Natural killer cell (primary cell): ENCODE measurements at regions not wholly inside any gene's neighbourhood (a gene's known extent, or its start where the extent isn't known, plus 50 kb on each side); places are given as distances from the start of the nearest gene placed in this dataset.

Experiments used
- ATAC-seq, 3 donors: fragments of 150-1000 bp in 2 of 3; fragments of 200-7000 bp in 1 of 3; cut with Tn5 transposase; 1 replicate in 1 of 3; 2 replicates in 2 of 3; pipeline ENCODE4 v1.10.0; 2021; ENCODE audit warnings: mild to moderate bottlenecking in 2 of 3, moderate library complexity in 2 of 3
- DNase-seq, 2 donors: peaks; one replicate each; pipeline versions ENCODE4 v3.0.0 to v3.0.0-alpha.2; 2013 to 2021; ENCODE audit warnings: mixed read lengths in 1 of 2
- H3K27ac ChIP-seq: one replicate; pipeline ENCODE4 v1.5.1; 2013; ENCODE audit warnings: mild to moderate bottlenecking, low read length
- H3K27me3 ChIP-seq: one replicate; pipeline ENCODE4 v1.6.1; 2013; ENCODE audit warnings: low read length; ENCODE audit not compliant: control insufficient read depth, insufficient read depth
- H3K36me3 ChIP-seq: one replicate; pipeline ENCODE4 v1.6.1; 2013; ENCODE audit warnings: low read length; ENCODE audit not compliant: control insufficient read depth, insufficient read depth
- H3K4me1 ChIP-seq: one replicate; pipeline ENCODE4 v1.6.1; 2013; ENCODE audit warnings: low read length; ENCODE audit not compliant: control insufficient read depth, insufficient read depth
- H3K4me3 ChIP-seq: one replicate; pipeline ENCODE4 v1.5.1; 2013; ENCODE audit warnings: low read length
- H3K9me3 ChIP-seq: one replicate; pipeline ENCODE4 v1.6.1; 2013; ENCODE audit warnings: low read length; ENCODE audit not compliant: control insufficient read depth, insufficient read depth
- H3K27ac Mint-ChIP-seq, 2 donors: one replicate each; pipeline ENCODE4 v1.8.0; 2022; ENCODE audit warnings: mild to moderate bottlenecking in 2 of 2, mixed read lengths in 2 of 2, moderate library complexity in 1 of 2
- H3K27me3 Mint-ChIP-seq, 2 donors: one replicate each; pipeline ENCODE4 v1.8.0; 2022; ENCODE audit warnings: low read depth in 2 of 2, mixed read lengths in 2 of 2
- H3K36me3 Mint-ChIP-seq: one replicate; pipeline ENCODE4 v1.8.0; 2022; ENCODE audit warnings: mixed read lengths
- H3K4me1 Mint-ChIP-seq, 2 donors: one replicate each; pipeline ENCODE4 v1.8.0; 2022; ENCODE audit warnings: mixed read lengths in 2 of 2
- H3K4me3 Mint-ChIP-seq: one replicate; pipeline ENCODE4 v1.8.0; 2022; ENCODE audit warnings: mild to moderate bottlenecking, moderate library complexity, mixed read lengths
- H3K9me3 Mint-ChIP-seq, 2 donors: one replicate each; pipeline ENCODE4 v1.8.0; 2022; ENCODE audit warnings: mixed read lengths in 2 of 2
- WGBS: methylation state at CpG from one replicate; pipeline ENCODE4 v1.1.7; 2013; ENCODE audit warnings: missing lambda C conversion rate; ENCODE audit not compliant: insufficient coverage; 5-methylcytosine and 5-hydroxymethylcytosine counted together
- intact Hi-C: fragments of 100-400 bp; cut with micrococcal nuclease; formaldehyde crosslinking; loops from one replicate; pipeline ENCODE4 v1.14.2; 2022
- TF ChIP-seq, protein P1 (sequence below): fragments of 200-600 bp; IDR thresholded peaks from one replicate; pipeline ENCODE4 v1.8.0; 2022; ENCODE audit warnings: antibody characterized with exemption

DNA sequence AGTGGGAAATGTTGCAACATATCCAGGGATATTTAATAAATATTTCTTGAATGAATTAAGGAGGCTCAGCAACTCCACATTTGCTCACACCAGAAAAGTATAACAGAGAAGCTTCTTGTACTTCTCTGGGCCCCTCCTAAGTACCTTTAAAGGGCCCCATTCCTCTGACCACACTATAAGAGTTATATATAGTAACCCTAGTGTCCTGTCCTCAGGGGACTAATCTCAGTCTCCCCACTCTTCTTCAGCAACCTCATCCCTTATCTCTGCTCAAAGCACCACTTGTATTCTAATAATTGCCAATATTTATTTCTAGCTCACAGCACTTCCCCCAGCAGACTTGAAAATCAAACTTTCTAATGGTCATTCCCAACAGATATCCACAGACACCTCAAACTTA lies 237.1 kb downstream of the GXYLT1 start:
- ATAC-seq (no peak), DNase-seq (no peak)
- H3K27me3 Mint-ChIP-seq, result no peaks in the 10 kb centered on the region
- H3K9me3 Mint-ChIP-seq, result no peaks in the 10 kb centered on the region
- no peaks in the 10 kb centered on the region for H3K36me3 ChIP-seq
- H3K27me3 ChIP-seq, result no peaks in the 10 kb centered on the region
- H3K4me1 Mint-ChIP-seq, result no peaks in the 10 kb centered on the region
- no peak overlapping the region for H3K27ac Mint-ChIP-seq
- H3K36me3 Mint-ChIP-seq, result no peaks in the 10 kb centered on the region
- intact Hi-C loops, result no loop called here
- no peak overlapping the region for H3K4me3 Mint-ChIP-seq
- TF ChIP-seq, protein P1, sequence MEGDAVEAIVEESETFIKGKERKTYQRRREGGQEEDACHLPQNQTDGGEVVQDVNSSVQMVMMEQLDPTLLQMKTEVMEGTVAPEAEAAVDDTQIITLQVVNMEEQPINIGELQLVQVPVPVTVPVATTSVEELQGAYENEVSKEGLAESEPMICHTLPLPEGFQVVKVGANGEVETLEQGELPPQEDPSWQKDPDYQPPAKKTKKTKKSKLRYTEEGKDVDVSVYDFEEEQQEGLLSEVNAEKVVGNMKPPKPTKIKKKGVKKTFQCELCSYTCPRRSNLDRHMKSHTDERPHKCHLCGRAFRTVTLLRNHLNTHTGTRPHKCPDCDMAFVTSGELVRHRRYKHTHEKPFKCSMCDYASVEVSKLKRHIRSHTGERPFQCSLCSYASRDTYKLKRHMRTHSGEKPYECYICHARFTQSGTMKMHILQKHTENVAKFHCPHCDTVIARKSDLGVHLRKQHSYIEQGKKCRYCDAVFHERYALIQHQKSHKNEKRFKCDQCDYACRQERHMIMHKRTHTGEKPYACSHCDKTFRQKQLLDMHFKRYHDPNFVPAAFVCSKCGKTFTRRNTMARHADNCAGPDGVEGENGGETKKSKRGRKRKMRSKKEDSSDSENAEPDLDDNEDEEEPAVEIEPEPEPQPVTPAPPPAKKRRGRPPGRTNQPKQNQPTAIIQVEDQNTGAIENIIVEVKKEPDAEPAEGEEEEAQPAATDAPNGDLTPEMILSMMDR, result no peak
- H3K4me1 ChIP-seq, result no peaks in the 10 kb centered on the region
- H3K4me3 ChIP-seq, result no peak overlapping the region
- no peaks in the 10 kb centered on the region for H3K9me3 ChIP-seq
- H3K27ac ChIP-seq, result no peak overlapping the region

- H3K9me3 ChIP-seq, result no peaks in the 10 kb centered on the region
- Mint-ChIP-seq H3K9me3 (no peaks in the 10 kb centered on the region), H3K27ac (no peak overlapping the region), H3K4me3 (no peak overlapping the region), H3K36me3 (no peaks in the 10 kb centered on the region), H3K27me3 (no peaks in the 10 kb centered on the region), H3K4me1 (no peaks in the 10 kb centered on the region)
- DNase-seq, result no peak
- intact Hi-C loops, result no loop called here
- no peak overlapping the region for H3K27ac ChIP-seq
- H3K4me3 ChIP-seq, result no peak overlapping the region
- WGBS, result 23% methylated on average over 10 of the region's 10 CpGs
- H3K36me3 ChIP-seq, result no peaks in the 10 kb centered on the region
- TF ChIP-seq, protein P1, result no peak
- H3K4me1 ChIP-seq, result no peaks in the 10 kb centered on the region
- no peaks in the 10 kb centered on the region for H3K27me3 ChIP-seq
- no peak for ATAC-seq
These were observed 237.7 kb downstream of the GXYLT1 start for GRCh38 chr12:41907021-41907420.

- intact Hi-C loops, result no loop called here
These were observed 238.8 kb downstream of the GXYLT1 start for GRCh38 chr12:41905759-41906297.

More at GRCh38 chr12:41905759-41906297, 238.8 kb downstream of the GXYLT1 start:
- Histone ChIP-seq H3K4me3 (no peak overlapping the region), H3K36me3 (no peaks in the 10 kb centered on the region), H3K4me1 (no peaks in the 10 kb centered on the region), H3K27ac (no peak overlapping the region), H3K27me3 (no peaks in the 10 kb centered on the region), H3K9me3 (no peaks in the 10 kb centered on the region)
- ATAC-seq, result no peak
- no peak overlapping the region for H3K27ac Mint-ChIP-seq
- H3K4me1 Mint-ChIP-seq, result no peaks in the 10 kb centered on the region
- H3K9me3 Mint-ChIP-seq, result no peaks in the 10 kb centered on the region
- TF ChIP-seq, protein P1, result no peak
- DNase-seq, result no peak
- WGBS, result 96% methylated on average over 4 of the region's 6 CpGs
- H3K4me3 Mint-ChIP-seq, result no peak overlapping the region
- no peaks in the 10 kb centered on the region for H3K27me3 Mint-ChIP-seq
- H3K36me3 Mint-ChIP-seq, result no peaks in the 10 kb centered on the region
